ENCODE measurements at regions not wholly inside any gene's neighbourhood (a gene's known extent, or its start where the extent isn't known, plus 50 kb on each side); places are given as distances from the start of the nearest gene placed in this dataset.

- Mint-ChIP-seq H3K27ac (no peak overlapping the region), H3K4me3 (no peak overlapping the region), H3K36me3 (ENCODE audit: low read depth) (no peaks in the 10 kb centered on the region; the same call in 2 of the 3 replicates), H3K27me3 (ENCODE audit: insufficient read depth, low read depth, poor library complexity) (no peaks in the 10 kb centered on the region), H3K9me3 (no peaks in the 10 kb centered on the region; the same call in 2 of the 3 replicates), H3K4me1 (peaks cover 4% of the 10 kb centered on the region; the same call in 2 of the 3 replicates)
- ATAC-seq (no peak), DNase-seq (ENCODE audit: low spot score) (no peak)
- Histone ChIP-seq H3K36me3 (ENCODE audit: insufficient read depth) (no peaks in the 10 kb centered on the region), H3K9me2 (ENCODE audit: insufficient read depth) (peaks cover 15% of the 10 kb centered on the region; the same call in 1 of the 2 replicates), H3K4me1 (ENCODE audit: insufficient read depth) (0 out of 2 replicates have a peak, but pooled peaks cover 5% of the 10 kb centered on the region), H2AFZ (no peak overlapping the region), H3K4me3 (no peak overlapping the region), H3K79me2 (replicated peaks; ENCODE audit: insufficient read depth) (no peaks in the 10 kb centered on the region), H3F3A (replicated peaks; ENCODE audit: low read depth) (no peaks in the 10 kb centered on the region), H3K27me3 (ENCODE audit: insufficient read depth) (no peaks in the 10 kb centered on the region), H4K20me1 (replicated peaks; ENCODE audit: insufficient read depth) (no peaks in the 10 kb centered on the region), H3K27ac (ENCODE audit: low read depth) (no peak overlapping the region), H3K4me2 (no peak overlapping the region)
- TF ChIP-seq STAT1 (IDR thresholded peaks at IDR 0.05; ENCODE audit: unreplicated experiment), result no peak
- no peak for TF ChIP-seq EZH2phosphoT487 (IDR thresholded peaks at IDR 0.05; ENCODE audit: unreplicated experiment)
- no peak for TF ChIP-seq ZNF331 (CRISPR knock-in tag; IDR thresholded peaks at IDR 0.05; ENCODE audit: low read depth)
- no peak for TF ChIP-seq CREB1 (CRISPR knock-in tag; IDR thresholded peaks at IDR 0.05; ENCODE audit: low read depth)
- no peak for TF ChIP-seq REST (IDR thresholded peaks at IDR 0.05; ENCODE audit: unreplicated experiment)
These were observed 465.9 kb upstream of the ARID1B start for GRCh38 chr6:156311291-156311690.

GRCh38 chr6:156310701-156311100, 466.5 kb upstream of the ARID1B start:
- H3K9me2 ChIP-seq (ENCODE audit: insufficient read depth), result peaks cover 15% of the 10 kb centered on the region; the same call in 1 of the 2 replicates
- H3K4me1 Mint-ChIP-seq, result peaks cover 4% of the 10 kb centered on the region; the same call in 2 of the 3 replicates
- ATAC-seq (no peak), DNase-seq (ENCODE audit: low spot score) (no peak)
- H3K4me3 Mint-ChIP-seq, result no peak overlapping the region
- no peaks in the 10 kb centered on the region for H3F3A ChIP-seq (replicated peaks; ENCODE audit: low read depth)
- no peak overlapping the region for H3K4me2 ChIP-seq
- H4K20me1 ChIP-seq (replicated peaks; ENCODE audit: insufficient read depth), result no peaks in the 10 kb centered on the region
- H3K36me3 Mint-ChIP-seq (ENCODE audit: low read depth), result no peaks in the 10 kb centered on the region; the same call in 2 of the 3 replicates
- no peak overlapping the region for H3K4me3 ChIP-seq
- 0 out of 2 replicates have a peak, but pooled peaks cover 5% of the 10 kb centered on the region for H3K4me1 ChIP-seq (ENCODE audit: insufficient read depth)
- no peaks in the 10 kb centered on the region; the same call in 2 of the 3 replicates for H3K9me3 Mint-ChIP-seq
- no peak overlapping the region for H3K27ac Mint-ChIP-seq
- H3K36me3 ChIP-seq (ENCODE audit: insufficient read depth), result no peaks in the 10 kb centered on the region
- no peak overlapping the region for H3K27ac ChIP-seq (ENCODE audit: low read depth)
- no peaks in the 10 kb centered on the region for H3K27me3 ChIP-seq (ENCODE audit: insufficient read depth)
- no peak overlapping the region for H2AFZ ChIP-seq
- no peaks in the 10 kb centered on the region for H3K79me2 ChIP-seq (replicated peaks; ENCODE audit: insufficient read depth)
- H3K27me3 Mint-ChIP-seq (ENCODE audit: insufficient read depth, low read depth, poor library complexity), result no peaks in the 10 kb centered on the region
- TF ChIP-seq CTCF (conservative IDR thresholded peaks at IDR 0.05; ENCODE audit: low read depth in 2 of 2), result no peak
- TF ChIP-seq JUNB (IDR thresholded peaks at IDR 0.05; ENCODE audit: unreplicated experiment), result no peak
- no peak for TF ChIP-seq EZH2 (IDR thresholded peaks at IDR 0.05; ENCODE audit: low read depth, unreplicated experiment)
- TF ChIP-seq CREB1 (CRISPR knock-in tag; IDR thresholded peaks at IDR 0.05; ENCODE audit: low read depth), result no peak
- TF ChIP-seq STAT1 (IDR thresholded peaks at IDR 0.05; ENCODE audit: unreplicated experiment), result no peak
- TF ChIP-seq ZNF331 (CRISPR knock-in tag; IDR thresholded peaks at IDR 0.05; ENCODE audit: low read depth), result no peak
- TF ChIP-seq POLR2AphosphoS5 (IDR thresholded peaks at IDR 0.05; ENCODE audit: low read depth), result no peak
- TF ChIP-seq EZH2phosphoT487 (IDR thresholded peaks at IDR 0.05; ENCODE audit: unreplicated experiment), result no peak
- TF ChIP-seq, protein P1, sequence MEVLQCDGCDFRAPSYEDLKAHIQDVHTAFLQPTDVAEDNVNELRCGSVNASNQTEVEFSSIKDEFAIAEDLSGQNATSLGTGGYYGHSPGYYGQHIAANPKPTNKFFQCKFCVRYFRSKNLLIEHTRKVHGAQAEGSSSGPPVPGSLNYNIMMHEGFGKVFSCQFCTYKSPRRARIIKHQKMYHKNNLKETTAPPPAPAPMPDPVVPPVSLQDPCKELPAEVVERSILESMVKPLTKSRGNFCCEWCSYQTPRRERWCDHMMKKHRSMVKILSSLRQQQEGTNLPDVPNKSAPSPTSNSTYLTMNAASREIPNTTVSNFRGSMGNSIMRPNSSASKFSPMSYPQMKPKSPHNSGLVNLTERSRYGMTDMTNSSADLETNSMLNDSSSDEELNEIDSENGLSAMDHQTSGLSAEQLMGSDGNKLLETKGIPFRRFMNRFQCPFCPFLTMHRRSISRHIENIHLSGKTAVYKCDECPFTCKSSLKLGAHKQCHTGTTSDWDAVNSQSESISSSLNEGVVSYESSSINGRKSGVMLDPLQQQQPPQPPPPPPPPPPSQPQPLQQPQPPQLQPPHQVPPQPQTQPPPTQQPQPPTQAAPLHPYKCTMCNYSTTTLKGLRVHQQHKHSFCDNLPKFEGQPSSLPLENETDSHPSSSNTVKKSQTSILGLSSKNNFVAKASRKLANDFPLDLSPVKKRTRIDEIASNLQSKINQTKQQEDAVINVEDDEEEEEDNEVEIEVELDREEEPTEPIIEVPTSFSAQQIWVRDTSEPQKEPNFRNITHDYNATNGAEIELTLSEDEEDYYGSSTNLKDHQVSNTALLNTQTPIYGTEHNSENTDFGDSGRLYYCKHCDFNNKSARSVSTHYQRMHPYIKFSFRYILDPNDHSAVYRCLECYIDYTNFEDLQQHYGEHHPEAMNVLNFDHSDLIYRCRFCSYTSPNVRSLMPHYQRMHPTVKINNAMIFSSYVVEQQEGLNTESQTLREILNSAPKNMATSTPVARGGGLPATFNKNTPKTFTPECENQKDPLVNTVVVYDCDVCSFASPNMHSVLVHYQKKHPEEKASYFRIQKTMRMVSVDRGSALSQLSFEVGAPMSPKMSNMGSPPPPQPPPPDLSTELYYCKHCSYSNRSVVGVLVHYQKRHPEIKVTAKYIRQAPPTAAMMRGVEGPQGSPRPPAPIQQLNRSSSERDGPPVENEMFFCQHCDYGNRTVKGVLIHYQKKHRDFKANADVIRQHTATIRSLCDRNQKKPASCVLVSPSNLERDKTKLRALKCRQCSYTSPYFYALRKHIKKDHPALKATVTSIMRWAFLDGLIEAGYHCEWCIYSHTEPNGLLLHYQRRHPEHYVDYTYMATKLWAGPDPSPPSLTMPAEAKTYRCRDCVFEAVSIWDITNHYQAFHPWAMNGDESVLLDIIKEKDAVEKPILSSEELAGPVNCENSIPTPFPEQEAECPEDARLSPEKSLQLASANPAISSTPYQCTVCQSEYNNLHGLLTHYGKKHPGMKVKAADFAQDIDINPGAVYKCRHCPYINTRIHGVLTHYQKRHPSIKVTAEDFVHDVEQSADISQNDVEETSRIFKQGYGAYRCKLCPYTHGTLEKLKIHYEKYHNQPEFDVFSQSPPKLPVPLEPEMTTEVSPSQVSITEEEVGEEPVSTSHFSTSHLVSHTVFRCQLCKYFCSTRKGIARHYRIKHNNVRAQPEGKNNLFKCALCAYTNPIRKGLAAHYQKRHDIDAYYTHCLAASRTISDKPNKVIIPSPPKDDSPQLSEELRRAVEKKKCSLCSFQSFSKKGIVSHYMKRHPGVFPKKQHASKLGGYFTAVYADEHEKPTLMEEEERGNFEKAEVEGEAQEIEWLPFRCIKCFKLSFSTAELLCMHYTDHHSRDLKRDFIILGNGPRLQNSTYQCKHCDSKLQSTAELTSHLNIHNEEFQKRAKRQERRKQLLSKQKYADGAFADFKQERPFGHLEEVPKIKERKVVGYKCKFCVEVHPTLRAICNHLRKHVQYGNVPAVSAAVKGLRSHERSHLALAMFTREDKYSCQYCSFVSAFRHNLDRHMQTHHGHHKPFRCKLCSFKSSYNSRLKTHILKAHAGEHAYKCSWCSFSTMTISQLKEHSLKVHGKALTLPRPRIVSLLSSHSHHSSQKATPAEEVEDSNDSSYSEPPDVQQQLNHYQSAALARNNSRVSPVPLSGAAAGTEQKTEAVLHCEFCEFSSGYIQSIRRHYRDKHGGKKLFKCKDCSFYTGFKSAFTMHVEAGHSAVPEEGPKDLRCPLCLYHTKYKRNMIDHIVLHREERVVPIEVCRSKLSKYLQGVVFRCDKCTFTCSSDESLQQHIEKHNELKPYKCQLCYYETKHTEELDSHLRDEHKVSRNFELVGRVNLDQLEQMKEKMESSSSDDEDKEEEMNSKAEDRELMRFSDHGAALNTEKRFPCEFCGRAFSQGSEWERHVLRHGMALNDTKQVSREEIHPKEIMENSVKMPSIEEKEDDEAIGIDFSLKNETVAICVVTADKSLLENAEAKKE (CRISPR knock-in tag; IDR thresholded peaks at IDR 0.05), result no peak

Measured in GM23338 (cell line).